Tibial nerve (tissue), 3 donors: ENCODE measurements at regions not wholly inside any gene's neighbourhood (a gene's known extent, or its start where the extent isn't known, plus 50 kb on each side); places are given as distances from the start of the nearest gene placed in this dataset.

ENCODE experiments used
- CTCF ChIP-seq, 5 experiments: fragments of 200-600 bp in 3 of 5; fragments of 450-650 bp in 2 of 5; sonication (generic) in 3 of 5; IDR thresholded peaks; one replicate each; pipeline ENCODE4 v1.5.1; 2016 to 2019; ENCODE audit warnings: antibody characterized with exemption in 5 of 5, mild to moderate bottlenecking in 3 of 5, moderate library complexity in 2 of 5
- POLR2A ChIP-seq, 2 donors: fragments of 450-650 bp; IDR thresholded peaks; one replicate each; pipeline ENCODE4 v1.6.1; 2017; ENCODE audit warnings: antibody characterized with exemption in 2 of 2, mild to moderate bottlenecking in 2 of 2, moderate library complexity in 2 of 2

GRCh38 chr10:10047426-10047825 lies 970.2 kb upstream of the CELF2 start:
- TF ChIP-seq CTCF (IDR thresholded peaks at IDR 0.05) (no peak), POLR2A (IDR thresholded peaks at IDR 0.05) (no peak)
